GM18858 (cell line): ENCODE measurements at regions not wholly inside any gene's neighbourhood (a gene's known extent, or its start where the extent isn't known, plus 50 kb on each side); places are given as distances from the start of the nearest gene placed in this dataset.

Experiments used
- ATAC-seq: cut with Tn5 transposase; IDR thresholded peaks from one replicate; pipeline ENCODE4 v1.9.1; 2021; ENCODE audit not compliant: unreplicated experiment

GRCh38 chr11:18878211-18878610, 61.0 kb downstream of the MRGPRX1 start:
- ATAC-seq = no peak

GRCh38 chr11:18865951-18866350, 73.3 kb downstream of the MRGPRX1 start:
- no peak for ATAC-seq

GRCh38 chr11:18865261-18865660, 73.7 kb upstream of the PTPN5 start:
- no peak for ATAC-seq

- ATAC-seq = peak; percentile 82
Measured at GRCh38 chr11:18853086-18853720, 61.6 kb upstream of the PTPN5 start.

- ATAC-seq = no peak
Measured at GRCh38 chr11:18849406-18849805, 57.8 kb upstream of the PTPN5 start.

GRCh38 chr11:18844753-18845367, 53.3 kb upstream of the PTPN5 start:
- ATAC-seq = no peak
